ENCODE measurements at regions not wholly inside any gene's neighbourhood (a gene's known extent, or its start where the extent isn't known, plus 50 kb on each side); places are given as distances from the start of the nearest gene placed in this dataset.

GRCh38 chr17:28267720-28268609 lies 51.0 kb upstream of the TMEM97 start:
- DNase-seq, result no peak
- TF ChIP-seq POLR2A (IDR thresholded peaks at IDR 0.05), result no peak
- no peak for TF ChIP-seq CTCF (IDR thresholded peaks at IDR 0.05)
- peaks cover 0 to 5% (median 0%) of the 10 kb centered on the region in 4 donors for H3K9me3 ChIP-seq

DNA sequence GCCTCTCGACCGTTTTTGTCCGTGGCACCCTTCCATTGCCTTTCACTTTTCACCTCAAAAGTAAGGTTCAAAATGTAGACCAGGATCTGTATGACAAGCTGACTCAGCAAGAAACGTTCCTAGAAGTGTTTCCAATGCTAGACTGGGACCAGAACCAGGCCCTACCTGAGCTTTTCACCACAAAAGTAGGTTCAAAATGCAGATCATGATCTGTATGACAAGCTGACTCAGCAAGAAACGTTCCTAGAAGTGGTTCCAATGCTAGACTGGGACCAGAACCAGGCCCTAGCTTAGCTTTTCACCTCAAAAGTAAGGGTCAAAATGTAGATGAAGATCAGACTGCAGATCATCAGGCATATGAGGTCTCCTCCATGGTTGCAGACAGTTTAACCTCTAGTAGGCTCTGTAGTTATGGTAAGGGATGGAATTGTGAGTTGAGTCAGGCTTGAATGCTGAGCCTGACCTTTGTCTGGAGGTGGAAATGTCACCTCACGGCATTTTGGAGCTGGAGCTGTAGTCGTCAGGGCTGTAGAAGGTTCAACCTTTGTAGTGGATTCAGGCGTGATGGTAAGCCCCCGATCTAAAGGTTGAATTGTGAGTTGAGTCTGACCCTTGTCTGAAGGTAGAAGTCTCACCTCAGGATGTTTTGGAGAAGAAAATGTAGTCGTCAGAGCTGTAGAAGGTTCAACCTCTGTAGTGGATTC lies 50.2 kb upstream of the TMEM97 start:
- Histone ChIP-seq H3K27ac (no peak overlapping the region), H3K4me1 (no peaks in the 10 kb centered on the region), H3K9me3 (no peaks in the 10 kb centered on the region), H3K4me3 (no peak overlapping the region), H3K36me3 (no peaks in the 10 kb centered on the region), H3K27me3 (no peaks in the 10 kb centered on the region)
- DNase-seq, result no peak
- TF ChIP-seq POLR2A (IDR thresholded peaks at IDR 0.05) (no peak), CTCF (IDR thresholded peaks at IDR 0.05) (no peak)

More at GRCh38 chr17:28267720-28268609, 51.0 kb upstream of the TMEM97 start:
- H3K36me3 ChIP-seq, result no peaks in the 10 kb centered on the region
- no peak overlapping the region for H3K4me3 ChIP-seq
- no peaks in the 10 kb centered on the region for H3K27me3 ChIP-seq
- H3K4me1 ChIP-seq, result no peaks in the 10 kb centered on the region
- no peak overlapping the region for H3K27ac ChIP-seq

Small RNA genes in the stretch of these regions (small RNA-seq; reads per million reads assigned to genes)
- 0 reads per million in 2 donors for gene AC061975.2
